Osteoblast (primary cell): ENCODE measurements at regions not wholly inside any gene's neighbourhood (a gene's known extent, or its start where the extent isn't known, plus 50 kb on each side); places are given as distances from the start of the nearest gene placed in this dataset.

Source experiments
- DNase-seq: peaks from one replicate; pipeline ENCODE4 v3.0.0; 2011; ENCODE audit warnings: low spot score, mixed read lengths; ENCODE audit not compliant: insufficient read length; ENCODE audit errors: missing footprints
- H2AFZ ChIP-seq: 2 replicates; pipeline ENCODE4 v1.6.0; 2011; ENCODE audit warnings: mild to moderate bottlenecking, low read length
- H3K27ac ChIP-seq: 2 replicates; pipeline ENCODE4 v1.5.1; 2011; ENCODE audit warnings: mild to moderate bottlenecking, low read depth, low read length, moderate library complexity
- H3K27me3 ChIP-seq: 2 replicates; pipeline ENCODE4 v1.6.0; 2012; ENCODE audit warnings: mild to moderate bottlenecking, control low read depth, inconsistent platforms, low read length, moderate library complexity; ENCODE audit not compliant: insufficient read depth
- H3K36me3 ChIP-seq: 2 replicates; pipeline ENCODE4 v1.5.1; 2011; ENCODE audit warnings: mild to moderate bottlenecking, low read length, control low read depth, moderate library complexity; ENCODE audit not compliant: insufficient read depth
- H3K4me1 ChIP-seq: 2 replicates; pipeline ENCODE4 v1.5.1; 2011; ENCODE audit warnings: mild to moderate bottlenecking, low read length, control low read depth, moderate library complexity; ENCODE audit not compliant: insufficient read depth
- H3K4me2 ChIP-seq: 2 replicates; pipeline ENCODE4 v1.6.0; 2011; ENCODE audit warnings: mild to moderate bottlenecking, low read length; ENCODE audit not compliant: insufficient read depth
- H3K4me3 ChIP-seq: fragments of 200-600 bp; sonication (generic); 3 replicates; pipeline ENCODE4 v1.5.1; 2012; ENCODE audit warnings: mild to moderate bottlenecking, low read length, inconsistent platforms; ENCODE audit not compliant: insufficient read depth
- H3K79me2 ChIP-seq: 2 replicates; pipeline ENCODE4 v1.6.0; 2012; ENCODE audit warnings: mild to moderate bottlenecking, low read length, control low read depth, inconsistent platforms; ENCODE audit not compliant: insufficient read depth
- H3K9me3 ChIP-seq: 2 replicates; pipeline ENCODE4 v1.5.1; 2011; ENCODE audit warnings: low read depth, low read length, control low read depth
- H4K20me1 ChIP-seq: 2 replicates; pipeline ENCODE4 v1.6.0; 2012; ENCODE audit warnings: mild to moderate bottlenecking, low read length, control low read depth; ENCODE audit not compliant: insufficient read depth
- CTCF ChIP-seq: IDR thresholded peaks from 2 replicates; pipeline ENCODE4 v1.5.1; 2011; ENCODE audit warnings: mild to moderate bottlenecking, low read depth, low read length, moderate library complexity; ENCODE audit errors: extremely low read depth

GRCh38 chr4:20552004-20552403 is 148.3 kb upstream of the PACRGL start:
- no peak for TF ChIP-seq CTCF
- Histone ChIP-seq H3K36me3 (peaks cover 16% of the 10 kb centered on the region), H3K4me2 (no peak overlapping the region)

GRCh38 chr4:20554134-20554533 is 146.1 kb upstream of the PACRGL start:
- H2AFZ ChIP-seq, result no peak overlapping the region
- no peaks in the 10 kb centered on the region for H3K4me1 ChIP-seq

More at GRCh38 chr4:20552004-20552403, 148.3 kb upstream of the PACRGL start:
- Histone ChIP-seq H4K20me1 (no peaks in the 10 kb centered on the region), H3K79me2 (no peaks in the 10 kb centered on the region), H3K9me3 (no peaks in the 10 kb centered on the region), H3K27ac (no peak overlapping the region), H3K4me3 (no peak overlapping the region), H3K27me3 (no peaks in the 10 kb centered on the region), H2AFZ (no peak overlapping the region), H3K4me1 (no peaks in the 10 kb centered on the region)
- DNase-seq, result no peak

GRCh38 chr4:20565075-20565721 is 135.1 kb upstream of the PACRGL start:
- H4K20me1 ChIP-seq, result no peaks in the 10 kb centered on the region
- no peak overlapping the region for H3K4me3 ChIP-seq
- H2AFZ ChIP-seq, result no peak overlapping the region
- H3K36me3 ChIP-seq, result peaks cover 12% of the 10 kb centered on the region
- H3K9me3 ChIP-seq, result no peaks in the 10 kb centered on the region
- no peak overlapping the region for H3K27ac ChIP-seq
- no peaks in the 10 kb centered on the region for H3K27me3 ChIP-seq
- no peak for TF ChIP-seq CTCF
- H3K79me2 ChIP-seq, result no peaks in the 10 kb centered on the region
- H3K4me1 ChIP-seq, result no peaks in the 10 kb centered on the region
- H3K4me2 ChIP-seq, result no peak overlapping the region
- no peak for DNase-seq

More at GRCh38 chr4:20554134-20554533, 146.1 kb upstream of the PACRGL start:
- no peak overlapping the region for H3K27ac ChIP-seq
- no peak for DNase-seq
- no peak for TF ChIP-seq CTCF
- H3K4me3 ChIP-seq, result no peak overlapping the region
- H3K9me3 ChIP-seq, result no peaks in the 10 kb centered on the region
- no peaks in the 10 kb centered on the region for H3K79me2 ChIP-seq
- H3K27me3 ChIP-seq, result no peaks in the 10 kb centered on the region
- peaks cover 8% of the 10 kb centered on the region for H3K36me3 ChIP-seq
- H3K4me2 ChIP-seq, result no peak overlapping the region
- no peaks in the 10 kb centered on the region for H4K20me1 ChIP-seq

GRCh38 chr4:20570981-20571715 is 129.1 kb upstream of the PACRGL start:
- no peak overlapping the region for H2AFZ ChIP-seq
- no peak for DNase-seq
- H3K79me2 ChIP-seq, result no peaks in the 10 kb centered on the region
- no peaks in the 10 kb centered on the region for H3K9me3 ChIP-seq
- no peak overlapping the region for H3K4me3 ChIP-seq
- no peak overlapping the region for H3K4me2 ChIP-seq
- peaks cover 16% of the 10 kb centered on the region for H3K36me3 ChIP-seq
- no peaks in the 10 kb centered on the region for H3K4me1 ChIP-seq
- H4K20me1 ChIP-seq, result no peaks in the 10 kb centered on the region
- H3K27ac ChIP-seq, result no peak overlapping the region
- TF ChIP-seq CTCF, result no peak
- no peaks in the 10 kb centered on the region for H3K27me3 ChIP-seq
